ENCODE measurements at regions not wholly inside any gene's neighbourhood (a gene's known extent, or its start where the extent isn't known, plus 50 kb on each side); places are given as distances from the start of the nearest gene placed in this dataset.
"Not testable (repeated sequence)": the region's sequence is repeated elsewhere in the genome, so short reads cannot be mapped to it uniquely, and the experiment has no call there.

GRCh38 chr14:106807493-106807892 is 1281.1 kb downstream of the TMEM121 start:
- H3K4me1 ChIP-seq (ENCODE audit: control insufficient read depth in 2 of 2, insufficient read depth in 2 of 2, low read length in 2 of 2): no peaks in the 10 kb centered on the region
- no peak overlapping the region for H3K27ac ChIP-seq (ENCODE audit: low read depth in 2 of 2, low read length in 2 of 2)
- H3K4me3 ChIP-seq (ENCODE audit: low read length in 2 of 2): no peak overlapping the region
- H3K9ac ChIP-seq (ENCODE audit: low read depth in 1 of 2, low read length in 2 of 2): no peak overlapping the region
- H3K36me3 ChIP-seq (ENCODE audit: control insufficient read depth in 2 of 2, insufficient read depth in 2 of 2, low read length in 2 of 2): no peaks in the 10 kb centered on the region
- H3K27me3 ChIP-seq (ENCODE audit: control insufficient read depth in 2 of 2, insufficient read depth in 2 of 2, low read length in 2 of 2): no peaks in the 10 kb centered on the region
- no peaks in the 10 kb centered on the region for H3K9me3 ChIP-seq (ENCODE audit: control insufficient read depth in 2 of 2, low read length in 2 of 2)

- Histone ChIP-seq H3K27ac (ENCODE audit: low read depth in 2 of 2, low read length in 2 of 2) (no peak overlapping the region), H3K4me1 (ENCODE audit: control insufficient read depth in 2 of 2, insufficient read depth in 2 of 2, low read length in 2 of 2) (no peaks in the 10 kb centered on the region), H3K36me3 (ENCODE audit: control insufficient read depth in 2 of 2, insufficient read depth in 2 of 2, low read length in 2 of 2) (no peaks in the 10 kb centered on the region), H3K4me3 (ENCODE audit: low read length in 2 of 2) (no peak overlapping the region), H3K9me3 (ENCODE audit: control insufficient read depth in 2 of 2, low read length in 2 of 2) (no peaks in the 10 kb centered on the region), H3K27me3 (ENCODE audit: control insufficient read depth in 2 of 2, insufficient read depth in 2 of 2, low read length in 2 of 2) (no peaks in the 10 kb centered on the region), H3K9ac (ENCODE audit: low read depth in 1 of 2, low read length in 2 of 2) (no peak overlapping the region)
Measured at GRCh38 chr14:106808458-106808857, 1282.1 kb downstream of the TMEM121 start.

GRCh38 chr14:106808907-106809306 is 1282.5 kb downstream of the TMEM121 start:
- Histone ChIP-seq H3K36me3 (ENCODE audit: control insufficient read depth in 2 of 2, insufficient read depth in 2 of 2, low read length in 2 of 2) (no peaks in the 10 kb centered on the region), H3K4me3 (ENCODE audit: low read length in 2 of 2) (no peak overlapping the region), H3K9me3 (ENCODE audit: control insufficient read depth in 2 of 2, low read length in 2 of 2) (no peaks in the 10 kb centered on the region), H3K4me1 (ENCODE audit: control insufficient read depth in 2 of 2, insufficient read depth in 2 of 2, low read length in 2 of 2) (no peaks in the 10 kb centered on the region), H3K27ac (ENCODE audit: low read depth in 2 of 2, low read length in 2 of 2) (no peak overlapping the region), H3K27me3 (ENCODE audit: control insufficient read depth in 2 of 2, insufficient read depth in 2 of 2, low read length in 2 of 2) (no peaks in the 10 kb centered on the region), H3K9ac (ENCODE audit: low read depth in 1 of 2, low read length in 2 of 2) (no peak overlapping the region)

GRCh38 chr14:106809615-106810014 is 1283.2 kb downstream of the TMEM121 start:
- no peak overlapping the region for H3K4me3 ChIP-seq (ENCODE audit: low read length in 2 of 2)
- H3K4me1 ChIP-seq (ENCODE audit: control insufficient read depth in 2 of 2, insufficient read depth in 2 of 2, low read length in 2 of 2): no peaks in the 10 kb centered on the region
- no peak overlapping the region for H3K27ac ChIP-seq (ENCODE audit: low read depth in 2 of 2, low read length in 2 of 2)
- H3K9me3 ChIP-seq (ENCODE audit: control insufficient read depth in 2 of 2, low read length in 2 of 2): no peaks in the 10 kb centered on the region
- no peaks in the 10 kb centered on the region for H3K27me3 ChIP-seq (ENCODE audit: control insufficient read depth in 2 of 2, insufficient read depth in 2 of 2, low read length in 2 of 2)
- H3K9ac ChIP-seq (ENCODE audit: low read depth in 1 of 2, low read length in 2 of 2): no peak overlapping the region
- H3K36me3 ChIP-seq (ENCODE audit: control insufficient read depth in 2 of 2, insufficient read depth in 2 of 2, low read length in 2 of 2): no peaks in the 10 kb centered on the region

- H3K4me1 ChIP-seq (ENCODE audit: control insufficient read depth in 2 of 2, insufficient read depth in 2 of 2, low read length in 2 of 2); H3K27ac ChIP-seq (ENCODE audit: low read depth in 2 of 2, low read length in 2 of 2); H3K9ac ChIP-seq (ENCODE audit: low read depth in 1 of 2, low read length in 2 of 2); H3K9me3 ChIP-seq (ENCODE audit: control insufficient read depth in 2 of 2, low read length in 2 of 2); H3K27me3 ChIP-seq (ENCODE audit: control insufficient read depth in 2 of 2, insufficient read depth in 2 of 2, low read length in 2 of 2); H3K4me3 ChIP-seq (ENCODE audit: low read length in 2 of 2); H3K36me3 ChIP-seq (ENCODE audit: control insufficient read depth in 2 of 2, insufficient read depth in 2 of 2, low read length in 2 of 2): not testable (repeated sequence)
Measured at GRCh38 chr14:106810168-106810567, 1283.8 kb downstream of the TMEM121 start.

- Histone ChIP-seq H3K9me3 (ENCODE audit: control insufficient read depth in 2 of 2, low read length in 2 of 2) (no peaks in the 10 kb centered on the region), H3K4me1 (ENCODE audit: control insufficient read depth in 2 of 2, insufficient read depth in 2 of 2, low read length in 2 of 2) (no peaks in the 10 kb centered on the region), H3K27ac (ENCODE audit: low read depth in 2 of 2, low read length in 2 of 2) (no peak overlapping the region), H3K27me3 (ENCODE audit: control insufficient read depth in 2 of 2, insufficient read depth in 2 of 2, low read length in 2 of 2) (no peaks in the 10 kb centered on the region), H3K36me3 (ENCODE audit: control insufficient read depth in 2 of 2, insufficient read depth in 2 of 2, low read length in 2 of 2) (no peaks in the 10 kb centered on the region), H3K9ac (ENCODE audit: low read depth in 1 of 2, low read length in 2 of 2) (no peak overlapping the region), H3K4me3 (ENCODE audit: low read length in 2 of 2) (no peak overlapping the region)
Measured at GRCh38 chr14:106811162-106811561, 1284.8 kb downstream of the TMEM121 start.

GRCh38 chr14:106812788-106813476 is 1286.5 kb downstream of the TMEM121 start:
- H3K27ac ChIP-seq (ENCODE audit: low read depth in 2 of 2, low read length in 2 of 2): no peak overlapping the region
- H3K9me3 ChIP-seq (ENCODE audit: control insufficient read depth in 2 of 2, low read length in 2 of 2): no peaks in the 10 kb centered on the region
- no peak overlapping the region for H3K9ac ChIP-seq (ENCODE audit: low read depth in 1 of 2, low read length in 2 of 2)
- no peaks in the 10 kb centered on the region for H3K4me1 ChIP-seq (ENCODE audit: control insufficient read depth in 2 of 2, insufficient read depth in 2 of 2, low read length in 2 of 2)
- H3K4me3 ChIP-seq (ENCODE audit: low read length in 2 of 2): no peak overlapping the region
- H3K36me3 ChIP-seq (ENCODE audit: control insufficient read depth in 2 of 2, insufficient read depth in 2 of 2, low read length in 2 of 2): no peaks in the 10 kb centered on the region
- no peaks in the 10 kb centered on the region for H3K27me3 ChIP-seq (ENCODE audit: control insufficient read depth in 2 of 2, insufficient read depth in 2 of 2, low read length in 2 of 2)

GRCh38 chr14:106813477-106813823 is 1287.1 kb downstream of the TMEM121 start:
- Histone ChIP-seq H3K4me1 (ENCODE audit: control insufficient read depth in 2 of 2, insufficient read depth in 2 of 2, low read length in 2 of 2) (no peaks in the 10 kb centered on the region), H3K27me3 (ENCODE audit: control insufficient read depth in 2 of 2, insufficient read depth in 2 of 2, low read length in 2 of 2) (no peaks in the 10 kb centered on the region), H3K36me3 (ENCODE audit: control insufficient read depth in 2 of 2, insufficient read depth in 2 of 2, low read length in 2 of 2) (no peaks in the 10 kb centered on the region), H3K9ac (ENCODE audit: low read depth in 1 of 2, low read length in 2 of 2) (no peak overlapping the region), H3K9me3 (ENCODE audit: control insufficient read depth in 2 of 2, low read length in 2 of 2) (no peaks in the 10 kb centered on the region), H3K27ac (ENCODE audit: low read depth in 2 of 2, low read length in 2 of 2) (no peak overlapping the region), H3K4me3 (ENCODE audit: low read length in 2 of 2) (no peak overlapping the region)

GRCh38 chr14:106820119-106820518 is 1293.7 kb downstream of the TMEM121 start:
- no peak overlapping the region for H3K4me3 ChIP-seq (ENCODE audit: low read length in 2 of 2)
- H3K9ac ChIP-seq (ENCODE audit: low read depth in 1 of 2, low read length in 2 of 2): no peak overlapping the region
- H3K36me3 ChIP-seq (ENCODE audit: control insufficient read depth in 2 of 2, insufficient read depth in 2 of 2, low read length in 2 of 2): no peaks in the 10 kb centered on the region
- H3K27ac ChIP-seq (ENCODE audit: low read depth in 2 of 2, low read length in 2 of 2): no peak overlapping the region
- H3K4me1 ChIP-seq (ENCODE audit: control insufficient read depth in 2 of 2, insufficient read depth in 2 of 2, low read length in 2 of 2): no peaks in the 10 kb centered on the region
- no peaks in the 10 kb centered on the region for H3K9me3 ChIP-seq (ENCODE audit: control insufficient read depth in 2 of 2, low read length in 2 of 2)
- no peaks in the 10 kb centered on the region for H3K27me3 ChIP-seq (ENCODE audit: control insufficient read depth in 2 of 2, insufficient read depth in 2 of 2, low read length in 2 of 2)

GRCh38 chr14:106821119-106821518 is 1294.7 kb downstream of the TMEM121 start:
- Histone ChIP-seq H3K9me3 (ENCODE audit: control insufficient read depth in 2 of 2, low read length in 2 of 2) (no peaks in the 10 kb centered on the region), H3K27me3 (ENCODE audit: control insufficient read depth in 2 of 2, insufficient read depth in 2 of 2, low read length in 2 of 2) (no peaks in the 10 kb centered on the region), H3K4me3 (ENCODE audit: low read length in 2 of 2) (no peak overlapping the region), H3K4me1 (ENCODE audit: control insufficient read depth in 2 of 2, insufficient read depth in 2 of 2, low read length in 2 of 2) (no peaks in the 10 kb centered on the region), H3K27ac (ENCODE audit: low read depth in 2 of 2, low read length in 2 of 2) (no peak overlapping the region), H3K36me3 (ENCODE audit: control insufficient read depth in 2 of 2, insufficient read depth in 2 of 2, low read length in 2 of 2) (no peaks in the 10 kb centered on the region), H3K9ac (ENCODE audit: low read depth in 1 of 2, low read length in 2 of 2) (no peak overlapping the region)

GRCh38 chr14:106822905-106823304 is 1296.5 kb downstream of the TMEM121 start:
- no peaks in the 10 kb centered on the region for H3K27me3 ChIP-seq (ENCODE audit: control insufficient read depth in 2 of 2, insufficient read depth in 2 of 2, low read length in 2 of 2)
- H3K9ac ChIP-seq (ENCODE audit: low read depth in 1 of 2, low read length in 2 of 2): no peak overlapping the region
- no peaks in the 10 kb centered on the region for H3K9me3 ChIP-seq (ENCODE audit: control insufficient read depth in 2 of 2, low read length in 2 of 2)
- no peak overlapping the region for H3K4me3 ChIP-seq (ENCODE audit: low read length in 2 of 2)
- H3K4me1 ChIP-seq (ENCODE audit: control insufficient read depth in 2 of 2, insufficient read depth in 2 of 2, low read length in 2 of 2): no peaks in the 10 kb centered on the region
- H3K27ac ChIP-seq (ENCODE audit: low read depth in 2 of 2, low read length in 2 of 2): no peak overlapping the region
- H3K36me3 ChIP-seq (ENCODE audit: control insufficient read depth in 2 of 2, insufficient read depth in 2 of 2, low read length in 2 of 2): no peaks in the 10 kb centered on the region
